Loucy (cell line): ENCODE measurements at regions not wholly inside any gene's neighbourhood (a gene's known extent, or its start where the extent isn't known, plus 50 kb on each side); places are given as distances from the start of the nearest gene placed in this dataset.

Experiments used
- H2AFZ ChIP-seq: fragments of 200-600 bp; sonication (generic); 2 replicates; pipeline ENCODE4 v1.6.0; 2016; ENCODE audit warnings: antibody characterized with exemption, mild to moderate bottlenecking, low read length, moderate library complexity
- H3F3A ChIP-seq: fragments of 200-600 bp; 2 replicates; pipeline ENCODE4 v1.6.0; 2016; ENCODE audit warnings: antibody characterized with exemption, low read depth, mild to moderate bottlenecking
- H3K27me3 ChIP-seq: fragments of 200-600 bp; sonication (generic); 2 replicates; pipeline ENCODE4 v1.6.1; 2014; ENCODE audit warnings: low read length, mild to moderate bottlenecking; ENCODE audit not compliant: insufficient read depth, poor library complexity, severe bottlenecking
- H3K36me3 ChIP-seq: fragments of 200-600 bp; sonication (generic); 2 replicates; pipeline ENCODE4 v1.6.1; 2016; ENCODE audit warnings: low read length; ENCODE audit not compliant: insufficient read depth
- H3K4me1 ChIP-seq: fragments of 200-600 bp; sonication (generic); 2 replicates; pipeline ENCODE4 v1.5.1; 2014; ENCODE audit warnings: low read length, mild to moderate bottlenecking; ENCODE audit not compliant: insufficient read depth, poor library complexity, severe bottlenecking
- H3K4me2 ChIP-seq: fragments of 200-600 bp; sonication (generic); 2 replicates; pipeline ENCODE4 v1.6.0; 2014; ENCODE audit warnings: antibody characterized with exemption, low read length, low read depth, mild to moderate bottlenecking; ENCODE audit not compliant: poor library complexity, severe bottlenecking
- H3K4me3 ChIP-seq: fragments of 200-600 bp; sonication (generic); 2 replicates; pipeline ENCODE4 v1.5.1; 2014; ENCODE audit warnings: low read length, mild to moderate bottlenecking, mixed read lengths; ENCODE audit not compliant: poor library complexity, severe bottlenecking
- H3K79me2 ChIP-seq: fragments of 200-600 bp; sonication (generic); 2 replicates; pipeline ENCODE4 v1.6.1; 2014; ENCODE audit warnings: low read length; ENCODE audit not compliant: insufficient read depth
- H3K9ac ChIP-seq: fragments of 200-600 bp; sonication (generic); 2 replicates; pipeline ENCODE4 v1.6.0; 2014; ENCODE audit warnings: mild to moderate bottlenecking, low read depth, low read length, moderate library complexity; ENCODE audit not compliant: poor library complexity, severe bottlenecking
- H3K9me2 ChIP-seq: fragments of 200-600 bp; sonication (generic); replicated peaks from 2 replicates; pipeline ENCODE4 v1.6.1; 2016; ENCODE audit warnings: low read depth, low read length, mixed read lengths
- H3K9me3 ChIP-seq: fragments of 200-600 bp; sonication (generic); 2 replicates; pipeline ENCODE4 v1.6.1; 2014; ENCODE audit warnings: mild to moderate bottlenecking, antibody characterized with exemption, low read length, low read depth; ENCODE audit not compliant: insufficient read depth
- H4K20me1 ChIP-seq: fragments of 200-600 bp; sonication (generic); 2 replicates; pipeline ENCODE4 v1.6.0; 2014; ENCODE audit warnings: antibody characterized with exemption, low read length, mild to moderate bottlenecking; ENCODE audit not compliant: insufficient read depth, poor library complexity, severe bottlenecking
- EZH2phosphoT487 ChIP-seq: fragments of 200-600 bp; IDR thresholded peaks from 2 replicates; pipeline ENCODE4 v1.6.1; 2018; ENCODE audit warnings: antibody characterized with exemption, mild to moderate bottlenecking, moderate library complexity, borderline replicate concordance
- TF ChIP-seq, protein P1 (sequence below): fragments of 200-600 bp; sonication (generic); conservative IDR thresholded peaks from 2 replicates; pipeline ENCODE4 v1.5.1; 2014; ENCODE audit warnings: mild to moderate bottlenecking, antibody characterized with exemption, low read length

DNA sequence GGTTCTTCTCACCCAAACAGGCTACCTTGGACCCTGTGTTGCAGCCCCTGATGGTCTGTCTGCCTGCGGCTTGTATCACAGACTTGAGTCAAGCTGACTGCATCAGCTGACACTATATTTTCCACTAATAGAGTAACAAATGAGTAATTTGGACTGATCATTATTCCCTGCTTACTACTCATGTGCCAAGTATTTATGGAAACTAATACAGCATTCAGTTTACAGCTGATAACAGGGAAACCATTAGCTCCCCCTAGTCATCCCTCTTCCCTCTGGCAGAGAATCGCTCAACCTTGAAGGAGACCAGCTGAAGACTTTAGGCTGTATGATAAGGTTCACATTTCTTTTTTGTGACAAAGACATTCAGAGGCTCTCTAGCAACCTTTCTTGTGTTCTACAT, 116.6 kb upstream of the SYT6 start:
- Histone ChIP-seq H4K20me1 (no peaks in the 10 kb centered on the region), H3K9me3 (no peaks in the 10 kb centered on the region), H3K27me3 (no peaks in the 10 kb centered on the region), H3K9me2 (no peaks in the 10 kb centered on the region), H3K4me1 (no peaks in the 10 kb centered on the region), H3K9ac (no peak overlapping the region), H3K79me2 (no peaks in the 10 kb centered on the region), H3F3A (no peaks in the 10 kb centered on the region), H3K4me3 (no peak overlapping the region), H2AFZ (no peak overlapping the region), H3K4me2 (no peak overlapping the region), H3K36me3 (no peaks in the 10 kb centered on the region)
- no peak for TF ChIP-seq EZH2phosphoT487
- TF ChIP-seq, protein P1, sequence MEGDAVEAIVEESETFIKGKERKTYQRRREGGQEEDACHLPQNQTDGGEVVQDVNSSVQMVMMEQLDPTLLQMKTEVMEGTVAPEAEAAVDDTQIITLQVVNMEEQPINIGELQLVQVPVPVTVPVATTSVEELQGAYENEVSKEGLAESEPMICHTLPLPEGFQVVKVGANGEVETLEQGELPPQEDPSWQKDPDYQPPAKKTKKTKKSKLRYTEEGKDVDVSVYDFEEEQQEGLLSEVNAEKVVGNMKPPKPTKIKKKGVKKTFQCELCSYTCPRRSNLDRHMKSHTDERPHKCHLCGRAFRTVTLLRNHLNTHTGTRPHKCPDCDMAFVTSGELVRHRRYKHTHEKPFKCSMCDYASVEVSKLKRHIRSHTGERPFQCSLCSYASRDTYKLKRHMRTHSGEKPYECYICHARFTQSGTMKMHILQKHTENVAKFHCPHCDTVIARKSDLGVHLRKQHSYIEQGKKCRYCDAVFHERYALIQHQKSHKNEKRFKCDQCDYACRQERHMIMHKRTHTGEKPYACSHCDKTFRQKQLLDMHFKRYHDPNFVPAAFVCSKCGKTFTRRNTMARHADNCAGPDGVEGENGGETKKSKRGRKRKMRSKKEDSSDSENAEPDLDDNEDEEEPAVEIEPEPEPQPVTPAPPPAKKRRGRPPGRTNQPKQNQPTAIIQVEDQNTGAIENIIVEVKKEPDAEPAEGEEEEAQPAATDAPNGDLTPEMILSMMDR: no peak

DNA sequence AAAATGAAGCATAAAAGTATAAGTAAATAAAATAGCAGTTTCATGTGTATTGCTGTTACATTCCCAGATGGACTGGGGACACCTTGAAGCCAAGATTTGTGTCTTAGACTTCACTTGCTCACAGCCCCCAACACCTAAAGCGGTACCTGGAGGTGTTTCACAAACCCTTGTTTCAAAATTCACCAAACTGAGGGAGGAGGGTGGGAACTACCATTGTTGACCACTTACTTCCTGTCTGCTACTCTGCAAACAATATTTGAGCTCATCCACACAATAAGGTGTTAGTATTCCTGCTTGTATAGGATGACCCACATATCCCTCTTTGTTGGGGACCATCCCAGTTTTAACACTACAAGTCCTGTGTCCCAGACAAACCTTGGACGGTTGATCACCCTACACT, 115.9 kb upstream of the SYT6 start:
- Histone ChIP-seq H3K27me3 (no peaks in the 10 kb centered on the region), H3K4me1 (no peaks in the 10 kb centered on the region)

DNA sequence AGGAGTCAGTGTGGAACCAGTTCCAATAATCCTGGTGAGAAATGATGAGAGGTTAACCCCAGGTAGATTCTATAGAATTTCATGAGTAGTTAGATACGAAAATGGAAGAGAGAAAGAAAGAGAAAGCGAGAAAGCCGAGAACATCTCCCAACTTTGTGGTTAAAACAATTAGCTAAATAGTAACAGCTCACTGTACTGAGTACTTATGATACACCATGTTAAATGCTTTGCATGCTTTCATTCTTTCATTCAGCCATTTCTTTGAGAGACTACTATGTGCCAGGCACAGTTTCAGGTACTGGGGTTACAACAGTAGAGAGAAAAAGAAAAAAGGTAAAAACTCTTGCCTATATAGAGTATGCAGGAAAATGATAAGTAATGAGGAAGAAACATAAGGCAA, 109.7 kb upstream of the SYT6 start:
- no peaks in the 10 kb centered on the region for H3K4me1 ChIP-seq
- no peaks in the 10 kb centered on the region for H3K27me3 ChIP-seq
- no peak overlapping the region for H3K4me2 ChIP-seq
- H2AFZ ChIP-seq: no peak overlapping the region
- H3K9me3 ChIP-seq: no peaks in the 10 kb centered on the region
- no peaks in the 10 kb centered on the region for H3K79me2 ChIP-seq
- no peaks in the 10 kb centered on the region for H3K36me3 ChIP-seq
- no peaks in the 10 kb centered on the region for H4K20me1 ChIP-seq
- H3K9ac ChIP-seq: no peak overlapping the region
- H3F3A ChIP-seq: no peaks in the 10 kb centered on the region
- TF ChIP-seq EZH2phosphoT487: no peak
- TF ChIP-seq, protein P1: no peak
- no peak overlapping the region for H3K4me3 ChIP-seq
- no peaks in the 10 kb centered on the region for H3K9me2 ChIP-seq

More for the DNA sequence above, 115.9 kb upstream of the SYT6 start:
- Histone ChIP-seq H3K4me2 (no peak overlapping the region), H3K9me3 (no peaks in the 10 kb centered on the region), H3K36me3 (no peaks in the 10 kb centered on the region), H3F3A (no peaks in the 10 kb centered on the region), H3K9me2 (no peaks in the 10 kb centered on the region), H2AFZ (no peak overlapping the region), H3K79me2 (no peaks in the 10 kb centered on the region), H4K20me1 (no peaks in the 10 kb centered on the region), H3K4me3 (no peak overlapping the region), H3K9ac (no peak overlapping the region)
- TF ChIP-seq EZH2phosphoT487: no peak
- TF ChIP-seq, protein P1: no peak
